ENCODE measurements at regions not wholly inside any gene's neighbourhood (a gene's known extent, or its start where the extent isn't known, plus 50 kb on each side); places are given as distances from the start of the nearest gene placed in this dataset.

GRCh38 chr2:13474538-13474937 is 757.8 kb downstream of the TRIB2 start:
- peaks cover 2 to 3% of the 10 kb centered on the region in 2 experiments; a peak in 3 of 5 replicates for H3K9me3 Mint-ChIP-seq
- peaks cover 0 to 4% (median 0%) of the 10 kb centered on the region in 3 experiments; a peak in 1 of 7 replicates for H3K36me3 Mint-ChIP-seq (ENCODE audit: insufficient read depth in 1 of 3, low read depth in 3 of 3)
- H3K27ac ChIP-seq (ENCODE audit: insufficient read length, low read depth, low read length), result no peak overlapping the region
- H3T11ph ChIP-seq (ENCODE audit: low read length), result no peak overlapping the region
- no peak overlapping the region for H2BK5ac ChIP-seq (ENCODE audit: insufficient read length, low read length)
- H3K4me1 Mint-ChIP-seq, result peaks cover 3 to 7% of the 10 kb centered on the region in 2 experiments; a peak in 3 of 4 replicates
- H2BK12ac ChIP-seq (ENCODE audit: insufficient read length, low read depth, low read length), result no peak overlapping the region
- no peaks in the 10 kb centered on the region for H3K4me1 ChIP-seq (ENCODE audit: insufficient read depth, low read length)
- H3K23me2 ChIP-seq (ENCODE audit: insufficient read length, low read depth, low read length, poor library complexity, severe bottlenecking), result no peaks in the 10 kb centered on the region
- H3K4me3 Mint-ChIP-seq, result no peak overlapping the region
- no peaks in the 10 kb centered on the region for H4K20me1 ChIP-seq (ENCODE audit: control insufficient read depth, insufficient read depth, insufficient read length)
- H3K79me1 ChIP-seq (ENCODE audit: insufficient read depth, low read depth, low read length, poor library complexity, severe bottlenecking), result no peaks in the 10 kb centered on the region
- H4K5ac ChIP-seq (ENCODE audit: insufficient read length, low read depth, low read length), result no peak overlapping the region
- no CpG with 5 or more reads among the region's 4 CpGs for WGBS (ENCODE audit: extremely low coverage, insufficient read length, low lambda C conversion rate)
- H2BK20ac ChIP-seq (ENCODE audit: low read depth, low read length, poor library complexity, severe bottlenecking), result no peak overlapping the region
- TF ChIP-seq CTCF (conservative IDR thresholded peaks at IDR 0.05), result no peak
- no peak overlapping the region for H4K8ac ChIP-seq (replicated peaks; ENCODE audit: insufficient read length, low read depth, low read length)
- H3K4ac ChIP-seq (ENCODE audit: low read depth, low read length), result no peak overlapping the region
- no peak overlapping the region for H3K56ac ChIP-seq (ENCODE audit: insufficient read length, low read depth, low read length)
- H3K9me3 ChIP-seq (ENCODE audit: control insufficient read depth, low read depth, low read length), result no peaks in the 10 kb centered on the region
- no peak overlapping the region for H3K27ac Mint-ChIP-seq
- no peak overlapping the region for H4K91ac ChIP-seq (ENCODE audit: insufficient read length, low read depth, low read length)
- DNase-seq, result no peak
- H3K23ac ChIP-seq (ENCODE audit: insufficient read length, low read depth, low read length), result no peak overlapping the region
- no peak overlapping the region for H3K14ac ChIP-seq (ENCODE audit: insufficient read depth, low read length)
- no peaks in the 10 kb centered on the region for H3K27me3 Mint-ChIP-seq (ENCODE audit: low read depth)
- H3K4me2 ChIP-seq (ENCODE audit: insufficient read depth, insufficient read length, low read length), result no peak overlapping the region
- H3K18ac ChIP-seq (ENCODE audit: insufficient read length, low read depth, low read length), result no peak overlapping the region
- H2AFZ ChIP-seq (ENCODE audit: low read length), result no peak overlapping the region
- H2BK120ac ChIP-seq (ENCODE audit: low read depth, low read length, poor library complexity, severe bottlenecking), result no peak overlapping the region
- H2BK15ac ChIP-seq (ENCODE audit: low read depth, low read length), result no peak overlapping the region
- H3K9ac ChIP-seq (ENCODE audit: extremely low read depth, insufficient read length, low read length), result no peak overlapping the region
- no peaks in the 10 kb centered on the region for H3K27me3 ChIP-seq (ENCODE audit: insufficient read depth, low read length)
- H3K79me2 ChIP-seq (ENCODE audit: insufficient read depth, low read length), result no peaks in the 10 kb centered on the region
- no peak overlapping the region for H2AK5ac ChIP-seq (ENCODE audit: insufficient read length, low read length)
